ENCODE measurements at regions not wholly inside any gene's neighbourhood (a gene's known extent, or its start where the extent isn't known, plus 50 kb on each side); places are given as distances from the start of the nearest gene placed in this dataset.

GRCh38 chr5:29061381-29061780 lies 2023.0 kb upstream of the CDH9 start:
- TF ChIP-seq CTCF (IDR thresholded peaks at IDR 0.05; ENCODE audit: insufficient read depth, low read length) (no peak), SPI1 (IDR thresholded peaks at IDR 0.05; ENCODE audit: borderline replicate concordance, low read depth) (no peak), POLR2AphosphoS5 (IDR thresholded peaks at IDR 0.05; ENCODE audit: low read depth) (no peak), REST (IDR thresholded peaks at IDR 0.05; ENCODE audit: insufficient replicate concordance, low read depth) (no peak)

Data from HL-60 (cell line).